GM12872 (cell line): ENCODE measurements at regions not wholly inside any gene's neighbourhood (a gene's known extent, or its start where the extent isn't known, plus 50 kb on each side); places are given as distances from the start of the nearest gene placed in this dataset.

Experiments
- TF ChIP-seq, protein P1 (sequence below): IDR thresholded peaks from 3 replicates; pipeline ENCODE4 v1.5.1; 2011; ENCODE audit warnings: low read depth, mild to moderate bottlenecking, low read length, moderate library complexity; ENCODE audit not compliant: insufficient read depth

DNA sequence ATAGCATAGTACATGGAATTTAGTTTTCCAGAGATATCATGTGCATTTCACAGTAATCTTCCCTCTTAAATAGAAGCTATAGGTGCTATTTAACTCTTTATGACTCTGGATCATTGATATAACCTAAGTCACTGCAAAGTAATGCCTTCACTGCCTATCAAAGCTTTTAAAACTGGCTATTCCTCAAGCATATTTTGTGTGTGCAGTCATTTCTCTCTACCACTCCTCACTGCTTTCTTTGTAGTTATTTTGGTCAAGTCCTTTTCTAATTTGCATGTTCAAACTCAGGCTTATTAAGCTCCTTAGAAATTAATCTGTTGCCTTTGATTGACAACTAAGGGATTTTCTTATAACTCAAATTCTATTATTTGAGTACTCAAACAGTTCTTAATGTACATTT, 79.4 kb upstream of the PLEKHG7 start:
- TF ChIP-seq, protein P1, sequence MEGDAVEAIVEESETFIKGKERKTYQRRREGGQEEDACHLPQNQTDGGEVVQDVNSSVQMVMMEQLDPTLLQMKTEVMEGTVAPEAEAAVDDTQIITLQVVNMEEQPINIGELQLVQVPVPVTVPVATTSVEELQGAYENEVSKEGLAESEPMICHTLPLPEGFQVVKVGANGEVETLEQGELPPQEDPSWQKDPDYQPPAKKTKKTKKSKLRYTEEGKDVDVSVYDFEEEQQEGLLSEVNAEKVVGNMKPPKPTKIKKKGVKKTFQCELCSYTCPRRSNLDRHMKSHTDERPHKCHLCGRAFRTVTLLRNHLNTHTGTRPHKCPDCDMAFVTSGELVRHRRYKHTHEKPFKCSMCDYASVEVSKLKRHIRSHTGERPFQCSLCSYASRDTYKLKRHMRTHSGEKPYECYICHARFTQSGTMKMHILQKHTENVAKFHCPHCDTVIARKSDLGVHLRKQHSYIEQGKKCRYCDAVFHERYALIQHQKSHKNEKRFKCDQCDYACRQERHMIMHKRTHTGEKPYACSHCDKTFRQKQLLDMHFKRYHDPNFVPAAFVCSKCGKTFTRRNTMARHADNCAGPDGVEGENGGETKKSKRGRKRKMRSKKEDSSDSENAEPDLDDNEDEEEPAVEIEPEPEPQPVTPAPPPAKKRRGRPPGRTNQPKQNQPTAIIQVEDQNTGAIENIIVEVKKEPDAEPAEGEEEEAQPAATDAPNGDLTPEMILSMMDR = no peak

DNA sequence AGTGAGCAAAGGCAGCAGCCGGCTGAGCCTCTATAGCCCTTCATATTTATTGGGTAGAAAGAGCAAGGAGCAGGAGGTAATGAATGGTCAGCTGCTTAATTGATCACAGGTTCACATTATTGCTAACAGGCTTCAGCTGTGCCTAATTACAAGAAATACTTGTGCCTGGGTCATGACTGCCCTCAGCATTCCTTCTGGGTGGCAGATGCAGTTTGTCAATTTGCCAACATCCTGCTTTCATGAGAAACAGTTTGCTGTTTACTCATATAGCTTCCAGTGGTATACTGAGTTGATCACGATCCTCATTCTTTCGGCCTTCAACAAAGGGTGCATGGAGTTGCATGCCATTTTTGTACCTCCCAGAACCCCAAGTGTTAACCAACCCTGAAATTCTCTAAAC, 81.0 kb upstream of the PLEKHG7 start:
- TF ChIP-seq, protein P1 = no peak

DNA sequence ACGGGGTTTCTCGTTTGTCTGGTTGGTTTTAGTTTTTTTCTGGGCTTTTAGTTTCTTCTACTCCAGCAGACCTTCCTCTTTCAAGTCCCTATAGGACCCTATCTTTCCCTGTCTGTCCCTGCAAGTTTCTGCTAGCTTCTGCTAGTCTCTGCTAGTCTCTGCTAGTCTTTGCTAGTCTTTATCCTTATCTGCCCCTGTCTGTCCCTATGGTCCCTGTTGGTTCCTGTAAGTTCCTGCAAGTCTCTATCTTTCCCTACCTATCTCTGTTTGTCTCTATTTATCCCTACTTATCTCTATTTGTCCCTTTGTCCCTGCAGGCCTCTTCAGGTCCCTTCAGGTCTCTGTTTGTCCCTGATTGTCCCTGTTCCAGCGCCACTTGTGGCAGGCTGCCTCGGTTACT, 81.5 kb upstream of the PLEKHG7 start:
- TF ChIP-seq, protein P1 = no peak

DNA sequence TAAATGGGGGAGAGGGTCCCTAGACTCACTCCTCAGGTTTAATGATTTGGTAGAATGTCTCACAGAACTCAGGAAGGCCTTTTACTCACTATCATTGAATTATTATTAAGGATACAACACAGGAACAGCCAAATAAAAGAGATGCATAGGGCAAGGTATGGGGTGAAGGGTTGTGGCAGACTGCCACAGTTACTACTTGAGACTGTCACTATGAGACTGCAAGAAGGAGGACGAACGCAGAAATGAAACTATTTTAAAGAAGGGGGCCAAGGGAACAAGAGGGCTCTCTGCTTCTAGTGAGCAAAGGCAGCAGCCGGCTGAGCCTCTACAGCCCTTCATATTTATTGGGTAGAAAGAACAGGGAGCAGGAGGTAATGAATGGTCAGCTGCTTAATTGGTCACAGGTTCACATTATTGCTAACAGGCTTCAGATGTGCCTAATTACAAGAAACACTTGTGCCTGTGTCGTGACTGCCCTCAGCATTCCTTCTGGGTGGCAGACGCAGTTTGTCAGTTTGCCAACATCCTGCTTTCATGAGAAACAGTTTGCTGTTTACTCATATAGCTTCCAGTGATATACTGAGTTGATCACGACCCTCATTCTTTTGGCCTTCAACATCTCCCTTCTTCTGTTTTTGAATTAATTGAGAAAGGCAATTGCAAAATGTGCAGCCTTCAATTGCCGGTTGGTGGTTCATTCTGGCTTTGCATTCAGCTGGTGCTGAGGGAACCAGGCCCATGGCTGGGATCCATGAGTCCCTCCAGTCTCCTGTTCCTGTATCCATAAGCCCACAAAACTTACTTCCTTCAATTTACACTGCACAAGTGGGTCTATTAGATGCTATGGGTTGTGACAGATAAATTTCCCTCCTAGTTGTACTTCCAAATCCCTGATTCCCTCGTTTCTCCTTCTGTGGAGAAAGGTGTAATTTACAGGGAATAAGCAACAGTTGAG, 82.8 kb upstream of the PLEKHG7 start:
- TF ChIP-seq, protein P1 = no peak

DNA sequence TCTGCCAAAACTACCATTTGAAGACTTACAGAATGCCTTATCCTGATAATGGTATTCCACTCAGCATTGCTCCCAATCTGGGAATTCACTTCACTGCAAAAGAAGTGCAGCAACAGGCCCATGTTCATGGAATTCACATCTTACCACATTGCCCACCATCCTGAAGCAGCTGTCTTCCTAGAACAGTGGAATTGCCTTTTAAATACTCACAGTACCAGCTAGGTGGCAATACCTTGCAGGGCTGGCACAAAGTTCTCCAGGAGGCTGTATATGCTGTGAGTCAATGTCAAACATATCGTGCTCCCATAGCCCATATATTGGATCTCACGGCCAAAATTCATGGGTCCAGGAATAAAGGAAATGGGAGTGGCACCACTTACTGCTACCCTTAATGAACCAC, 83.8 kb upstream of the PLEKHG7 start:
- TF ChIP-seq, protein P1 = no peak

DNA sequence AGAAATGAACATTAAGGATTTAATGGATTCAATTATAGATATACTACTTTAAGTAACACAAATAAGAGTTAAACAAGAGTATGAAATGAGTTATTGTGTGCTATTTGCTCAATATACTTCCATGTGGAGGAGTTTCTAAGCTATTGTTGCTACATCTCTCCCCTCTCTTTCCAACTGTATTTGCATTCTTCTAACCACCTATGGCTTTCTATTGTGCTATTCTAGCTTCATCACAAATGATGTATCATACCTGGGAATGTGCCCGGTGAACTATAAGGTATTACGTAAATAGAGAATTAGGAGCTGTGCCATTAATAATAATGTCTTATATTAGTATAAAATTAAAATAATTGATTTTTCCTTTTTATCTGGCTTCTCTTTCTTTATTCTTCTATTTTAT, 87.1 kb upstream of the PLEKHG7 start:
- TF ChIP-seq, protein P1 = no peak

DNA sequence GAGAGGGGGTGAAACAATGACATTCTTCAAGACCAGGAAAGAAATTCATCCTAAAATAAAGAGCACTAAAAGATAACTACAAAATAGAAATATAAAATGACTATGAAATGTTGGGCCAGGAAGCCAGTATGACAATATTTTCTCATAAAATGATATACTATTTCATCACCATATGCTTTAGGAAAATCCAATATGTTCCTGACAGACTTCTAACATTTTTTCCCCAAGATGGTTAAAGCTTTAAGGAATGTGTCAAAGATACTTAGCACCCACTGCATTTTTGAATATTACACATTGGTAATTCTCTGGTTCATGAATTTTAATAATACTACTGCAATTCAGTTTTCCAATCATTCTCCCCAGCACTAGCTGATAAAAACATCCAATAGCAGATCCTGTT, 87.7 kb upstream of the PLEKHG7 start:
- TF ChIP-seq, protein P1 = no peak
